SK-N-SH (cell line): ENCODE measurements at regions not wholly inside any gene's neighbourhood (a gene's known extent, or its start where the extent isn't known, plus 50 kb on each side); places are given as distances from the start of the nearest gene placed in this dataset.

ENCODE experiments used
- CTCF ChIA-PET: fragments of 300-600, 350-600 bp; formaldehyde crosslinking; extraction: SDS; loops from one replicate; lab custom pipeline; 2021; lab: Yijun Ruan, JAX
- POLR2A ChIA-PET: fragments of 350-600 bp; sonication (Branson Sonifier 250); formaldehyde crosslinking; extraction: SDS; loops from one replicate; lab custom pipeline; 2020; ENCODE audit warnings: antibody characterized with exemption, inconsistent platforms; lab: Yijun Ruan, JAX
- DNase-seq: peaks from one replicate; pipeline ENCODE4 v3.0.0; 2012
- H2AFZ ChIP-seq: fragments of 200-600 bp; sonication (generic); 2 replicates; pipeline ENCODE4 v1.8.1; 2016; ENCODE audit warnings: antibody characterized with exemption, mild to moderate bottlenecking, low read depth
- H3F3A ChIP-seq: fragments of 200-600 bp; sonication (generic); replicated peaks from 2 replicates; pipeline ENCODE3; 2016; ENCODE audit warnings: antibody characterized with exemption, mild to moderate bottlenecking; ENCODE audit not compliant: insufficient read depth
- H3K27ac ChIP-seq, 2 experiments: fragments of 200-500 bp in 1 of 2; fragments of 200-600 bp in 1 of 2; sonication (Bioruptor generic) in 1 of 2; sonication (generic), shearing (Covaris generic) in 1 of 2; 2 replicates each; pipeline versions ENCODE4 v1.5.1 to v1.6.1; 2014 to 2016; ENCODE audit warnings: low read depth in 2 of 2, inconsistent platforms in 1 of 2, low read length in 1 of 2, mild to moderate bottlenecking in 1 of 2, mixed read lengths in 1 of 2
- H3K27me3 ChIP-seq: fragments of 200-600 bp; sonication (generic), shearing (Covaris generic); 2 replicates; pipeline ENCODE4 v1.6.1; 2016; ENCODE audit warnings: mixed run types; ENCODE audit not compliant: insufficient read depth
- H3K36me3 ChIP-seq, 2 experiments: fragments of 200-500 bp in 1 of 2; fragments of 200-600 bp in 1 of 2; sonication (Bioruptor generic) in 1 of 2; sonication (generic) in 1 of 2; replicated peaks in 1 of 2; 2 replicates each; pipeline versions ENCODE3 to v1.5.1; 2014 to 2016; ENCODE audit warnings: low read length in 1 of 2, mild to moderate bottlenecking in 1 of 2; ENCODE audit not compliant: insufficient read depth in 2 of 2, control insufficient read depth in 1 of 2
- H3K4me1 ChIP-seq, 2 experiments: fragments of 200-500 bp in 1 of 2; fragments of 200-600 bp in 1 of 2; sonication (Bioruptor generic) in 1 of 2; sonication (generic), shearing (Covaris generic) in 1 of 2; 2 replicates each; pipeline versions ENCODE4 v1.5.1 to v1.6.1; 2014 to 2016; ENCODE audit warnings: low read depth in 1 of 2, low read length in 1 of 2, mixed run types in 1 of 2; ENCODE audit not compliant: insufficient read depth in 2 of 2, control insufficient read depth in 1 of 2
- H3K4me2 ChIP-seq: fragments of 200-600 bp; sonication (generic), shearing (Covaris generic); 2 replicates; pipeline ENCODE4 v1.6.1; 2017; ENCODE audit warnings: mixed run types
- H3K4me3 ChIP-seq, 2 experiments: fragments of 200-500 bp in 1 of 2; fragments of 200-600 bp in 1 of 2; sonication (Bioruptor generic) in 1 of 2; sonication (generic), shearing (Covaris generic) in 1 of 2; 2 replicates each; pipeline versions ENCODE4 v1.5.1 to v1.8.1; 2014 to 2016; ENCODE audit warnings: low read depth in 2 of 2, inconsistent platforms in 1 of 2, low read length in 1 of 2, mild to moderate bottlenecking in 1 of 2, mixed read lengths in 1 of 2, moderate library complexity in 1 of 2
- H3K79me2 ChIP-seq: fragments of 200-600 bp; sonication (generic); 2 replicates; pipeline ENCODE4 v1.8.1; 2017; ENCODE audit warnings: mild to moderate bottlenecking; ENCODE audit not compliant: insufficient read depth
- H3K9ac ChIP-seq: fragments of 200-600 bp; sonication (generic); 2 replicates; pipeline ENCODE4 v1.6.1; 2017; ENCODE audit warnings: mixed run types
- H3K9me2 ChIP-seq: fragments of 200-600 bp; sonication (generic); 2 replicates; pipeline ENCODE4 v1.6.1; 2017; ENCODE audit warnings: mixed run types
- H3K9me3 ChIP-seq: fragments of 200-600 bp; sonication (generic); 2 replicates; pipeline ENCODE4 v1.6.1; 2017; ENCODE audit warnings: mixed run types, mild to moderate bottlenecking, moderate library complexity
- H4K20me1 ChIP-seq: fragments of 200-600 bp; sonication (generic); 2 replicates; pipeline ENCODE4 v1.6.1; 2017; ENCODE audit warnings: mild to moderate bottlenecking, mixed run types; ENCODE audit not compliant: insufficient read depth
- CHD2 ChIP-seq: fragments of 150-350 bp; IDR thresholded peaks from 2 replicates; pipeline ENCODE4 v1.6.1; 2018; ENCODE audit warnings: low read length; ENCODE audit not compliant: partially characterized antibody
- CTCF ChIP-seq: fragments of 200-600 bp; sonication (generic); IDR thresholded peaks from 2 replicates; pipeline ENCODE4 v1.6.1; 2017; ENCODE audit warnings: antibody characterized with exemption, mild to moderate bottlenecking, moderate library complexity
- EZH2phosphoT487 ChIP-seq: fragments of 200-600 bp; sonication (generic); IDR thresholded peaks from 2 replicates; pipeline ENCODE4 v1.6.1; 2017; ENCODE audit warnings: low read depth, mixed run types, mild to moderate bottlenecking, antibody characterized with exemption, moderate library complexity, borderline replicate concordance
- FOXJ3 ChIP-seq: sonication (generic); formaldehyde crosslinking; IDR thresholded peaks from 2 replicates; pipeline ENCODE4 v1.5.1; 2020; ENCODE audit warnings: mild to moderate bottlenecking, missing genetic modification reagents
- IRF3 ChIP-seq: fragments of 150-350 bp; IDR thresholded peaks from 2 replicates; pipeline ENCODE4 v1.6.1; 2016; ENCODE audit warnings: mild to moderate bottlenecking, low read depth, low read length
- JUND ChIP-seq: IDR thresholded peaks from 2 replicates; pipeline ENCODE4 v1.4.0; 2012
- MEF2A ChIP-seq: IDR thresholded peaks from 2 replicates; pipeline ENCODE4 v1.4.0; 2012; ENCODE audit warnings: low read depth, borderline replicate concordance
- MXI1 ChIP-seq: IDR thresholded peaks from 2 replicates; pipeline ENCODE4 v1.6.1; 2012; ENCODE audit warnings: mild to moderate bottlenecking, low read depth, low read length, improper control_type of control experiment
- PBX3 ChIP-seq: IDR thresholded peaks from 2 replicates; pipeline ENCODE4; 2012
- RAD21 ChIP-seq: IDR thresholded peaks from 2 replicates; pipeline ENCODE4 v1.6.1; 2012; ENCODE audit warnings: mild to moderate bottlenecking, low read length
- RCOR1 ChIP-seq: fragments of 150-350 bp; IDR thresholded peaks from 2 replicates; pipeline ENCODE4 v1.6.1; 2017; ENCODE audit warnings: antibody characterized with exemption, low read length
- RXRA ChIP-seq: IDR thresholded peaks from 2 replicates; pipeline ENCODE4 v1.4.0; 2012; ENCODE audit warnings: low read depth, mild to moderate bottlenecking, borderline replicate concordance
- SIN3A ChIP-seq: IDR thresholded peaks from 2 replicates; pipeline ENCODE4 v1.6.1; 2012; ENCODE audit warnings: low read depth, mild to moderate bottlenecking, low read length, moderate library complexity, borderline replicate concordance
- TCF12 ChIP-seq: IDR thresholded peaks from 2 replicates; pipeline ENCODE4 v1.4.0; 2012
- USF1 ChIP-seq: IDR thresholded peaks from 2 replicates; pipeline ENCODE4 v1.4.0; 2012; ENCODE audit warnings: low read depth, borderline replicate concordance
- USF2 ChIP-seq: fragments of 150-350 bp; IDR thresholded peaks from 2 replicates; pipeline ENCODE4 v1.6.1; 2017; ENCODE audit warnings: antibody characterized with exemption, low read length, low read depth, borderline replicate concordance
- WGBS: methylation state at CpG from one replicate; pipeline ENCODE4 v1.1.6; 2017; ENCODE audit warnings: low lambda C conversion rate; 5-methylcytosine and 5-hydroxymethylcytosine counted together

- POLR2A ChIA-PET = no interaction called here
- no peaks in the 10 kb centered on the region for H3K9me2 ChIP-seq
- H3K36me3 ChIP-seq = no peaks in the 10 kb centered on the region
- no peak for DNase-seq
- no peak overlapping the region for H3K9ac ChIP-seq
- H3K79me2 ChIP-seq = no peaks in the 10 kb centered on the region
- CTCF ChIA-PET = no interaction called here
- no peaks in the 10 kb centered on the region for H3K9me3 ChIP-seq
- WGBS = 8% methylated on average over 1 of the region's 1 CpG
- no peak overlapping the region for H3K4me3 ChIP-seq
- TF ChIP-seq USF1 = no peak
- TF ChIP-seq CHD2 = no peak
- TF ChIP-seq JUND = no peak
- TF ChIP-seq IRF3 = no peak
- no peak for TF ChIP-seq EZH2phosphoT487
- TF ChIP-seq USF2 = no peak
- no peak for TF ChIP-seq PBX3
- TF ChIP-seq TCF12 = no peak
- no peak for TF ChIP-seq RAD21
- TF ChIP-seq SIN3A = no peak
- TF ChIP-seq RXRA = no peak
- no peak for TF ChIP-seq MXI1
- no peak for TF ChIP-seq CTCF
- TF ChIP-seq MEF2A = no peak
- no peak for TF ChIP-seq FOXJ3 (CRISPR knock-in tag)
- TF ChIP-seq RCOR1 = no peak
- TF ChIP-seq, all 33 proteins: peak for 0
- H3K27me3 ChIP-seq = no peaks in the 10 kb centered on the region
- no peak overlapping the region for H2AFZ ChIP-seq
- no peaks in the 10 kb centered on the region for H3K4me1 ChIP-seq
- no peaks in the 10 kb centered on the region for H4K20me1 ChIP-seq
- no peak overlapping the region for H3K4me2 ChIP-seq
- H3F3A ChIP-seq = no peaks in the 10 kb centered on the region
- no peak overlapping the region for H3K27ac ChIP-seq
These were observed 801.9 kb downstream of the PLOD2 start for GRCh38 chr3:145359040-145359439.
